Ovary (tissue), 7 donors: ENCODE measurements at regions not wholly inside any gene's neighbourhood (a gene's known extent, or its start where the extent isn't known, plus 50 kb on each side); places are given as distances from the start of the nearest gene placed in this dataset.
"Not testable (repeated sequence)": the region's sequence is repeated elsewhere in the genome, so short reads cannot be mapped to it uniquely, and the experiment has no call there.

Experiments used
- DNase-seq, 5 donors: peaks; one replicate each; pipeline ENCODE4 v3.0.0-alpha.2; 2019 to 2020
- H3K27ac ChIP-seq, 2 donors: fragments of 200-600 bp; one replicate each; pipeline versions ENCODE4 v1.5.1 to v1.8.0; 2019 to 2022
- H3K27me3 ChIP-seq: fragments of 200-600 bp; one replicate; pipeline ENCODE4 v1.8.0; 2022
- H3K36me3 ChIP-seq: fragments of 200-600 bp; sonication (generic); one replicate; pipeline ENCODE4 v1.5.1; 2019
- H3K4me1 ChIP-seq: one replicate; pipeline ENCODE4 v1.8.1; 2013; ENCODE audit warnings: mild to moderate bottlenecking, moderate library complexity; ENCODE audit not compliant: insufficient read depth
- H3K4me3 ChIP-seq: fragments of 200-600 bp; sonication (generic); one replicate; pipeline ENCODE4 v1.5.1; 2017
- H3K9me3 ChIP-seq, 2 donors: fragments of 200-600 bp in 1 of 2; sonication (generic) in 1 of 2; one replicate each; pipeline versions ENCODE4 v1.5.1 to v1.8.1; 2013 to 2019; ENCODE audit warnings: mild to moderate bottlenecking in 1 of 2, moderate library complexity in 1 of 2
- CTCF ChIP-seq, 3 donors: fragments of 450-650 bp in 2 of 3; fragments of 200-600 bp in 1 of 3; IDR thresholded peaks; one replicate each; pipeline versions ENCODE4 v1.5.1 to v1.8.0; 2016 to 2022; ENCODE audit warnings: antibody characterized with exemption in 3 of 3, mild to moderate bottlenecking in 1 of 3
- EP300 ChIP-seq: sonication (generic); formaldehyde crosslinking; IDR thresholded peaks from one replicate; pipeline ENCODE4 v1.6.1; 2017; ENCODE audit warnings: antibody characterized with exemption
- POLR2A ChIP-seq: fragments of 450-650 bp; IDR thresholded peaks from one replicate; pipeline ENCODE4 v1.6.1; 2017; ENCODE audit warnings: antibody characterized with exemption, mild to moderate bottlenecking, moderate library complexity
- WGBS, 3 donors: extraction: QIAGEN DNeasy Blood & Tissue Kit in 1 of 3; methylation state at CpG; one replicate each; pipeline versions ENCODE4 v1.1.5 to v1.1.7; 2013 to 2017; 5-methylcytosine and 5-hydroxymethylcytosine counted together
- intact Hi-C, 4 donors: fragments of 100-400 bp; cut with DNase I; formaldehyde crosslinking; loops; one replicate each; pipeline versions ENCODE4 v1.11.0 to v1.15.1; 2022 to 2023
- donor health status: DM: no; HTN: no; CAD: no; lungs with moderate emphysema.
- donor health status: DM: no; HTN: no; CAD: no.
- donor health status: Bipolar disorder and iron deficiency.
- donor health status: DM: no; HTN: no; CAD: no.
- donor health status: DM: yes; HTN: yes; CAD: no.

- Histone ChIP-seq H3K36me3 (no peaks in the 10 kb centered on the region), H3K27me3 (no peaks in the 10 kb centered on the region), H3K4me3 (no peak overlapping the region), H3K4me1 (peaks cover 7% of the 10 kb centered on the region), H3K9me3 (no peaks in the 10 kb centered on the region), H3K27ac (no peak overlapping the region)
- 87 to 89% (median 88%) methylated on average over 9 of the region's 9 CpGs for WGBS, 3 donors
- TF ChIP-seq EP300, result no peak
- no peak for TF ChIP-seq POLR2A
- TF ChIP-seq CTCF (IDR thresholded peaks at IDR 0.05), result no peak
- intact Hi-C loops, result loop anchor here in 1 of 4 donors (5.0 kb wide), 1 partner anchor 75 kb away; the partner anchor contains the start of genes FLOT1 and IER3
- no peak for DNase-seq
Observed at GRCh38 chr6:30816791-30817739, 67.3 kb upstream of the DDR1 start.

- H3K4me1 ChIP-seq, H3K27ac ChIP-seq, H3K36me3 ChIP-seq, H3K4me3 ChIP-seq, H3K9me3 ChIP-seq, DNase-seq, H3K27me3 ChIP-seq: not testable (repeated sequence)
- 92 to 96% (median 93%) methylated on average over 17 to 34 of the region's 34 CpGs for WGBS, 3 donors
- intact Hi-C loops, result loop anchor here in 1 of 4 donors (5.0 kb wide), 1 partner anchor 74 kb away; the partner anchor contains the start of genes FLOT1 and IER3
Observed at GRCh38 chr6:30816296-30816695, 68.0 kb upstream of the DDR1 start.

- 81 to 91% (median 85%) methylated on average over 12 of the region's 12 CpGs for WGBS, 3 donors
- not testable (repeated sequence) for H3K9me3 ChIP-seq, DNase-seq, H3K36me3 ChIP-seq, H3K4me1 ChIP-seq, H3K4me3 ChIP-seq, H3K27me3 ChIP-seq, H3K27ac ChIP-seq
- intact Hi-C loops, result loop anchor here in 1 of 4 donors (5.0 kb wide), 1 partner anchor 73 kb away; the partner anchor contains the start of genes FLOT1 and IER3
Observed at GRCh38 chr6:30815041-30815742, 69.1 kb upstream of the DDR1 start.

GRCh38 chr6:30814146-30815040, 69.9 kb upstream of the DDR1 start:
- no peak overlapping the region for H3K27ac ChIP-seq
- intact Hi-C loops, result loop anchor here in 2 of 4 donors (5.0 kb wide), 2 partner anchors 62 to 72 kb away; partner anchors contain the start of genes FLOT1 (in 1 of the 2) and IER3 (in 1 of the 2)
- peak in 1 of 5 donors; percentile 33 for DNase-seq
- H3K27me3 ChIP-seq, result no peaks in the 10 kb centered on the region
- H3K4me3 ChIP-seq, result no peak overlapping the region
- peaks cover 7% of the 10 kb centered on the region for H3K4me1 ChIP-seq
- no peaks in the 10 kb centered on the region for H3K36me3 ChIP-seq
- WGBS, 3 donors, result 54 to 59% (median 55%) methylated on average over 11 of the region's 11 CpGs
- H3K9me3 ChIP-seq, result no peaks in the 10 kb centered on the region
- TF ChIP-seq EP300 (no peak), POLR2A (no peak), CTCF (IDR thresholded peaks at IDR 0.05) (no peak)
